ENCODE measurements at regions not wholly inside any gene's neighbourhood (a gene's known extent, or its start where the extent isn't known, plus 50 kb on each side); places are given as distances from the start of the nearest gene placed in this dataset.
"Not testable (repeated sequence)": the region's sequence is repeated elsewhere in the genome, so short reads cannot be mapped to it uniquely, and the experiment has no call there.

- Histone ChIP-seq H3K27me3 (replicated peaks; ENCODE audit: insufficient read depth, low read depth, low read length, poor library complexity) (no peaks in the 10 kb centered on the region), H3K36me3 (ENCODE audit: insufficient read depth, low read length, poor library complexity, severe bottlenecking) (no peaks in the 10 kb centered on the region), H3K4me1 (ENCODE audit: insufficient read depth, low read length, poor library complexity, severe bottlenecking) (peaks cover 10% of the 10 kb centered on the region), H3K4me3 (ENCODE audit: low read depth, low read length, poor library complexity, severe bottlenecking) (no peak overlapping the region), H3K9me3 (ENCODE audit: low read depth, low read length, poor library complexity, severe bottlenecking) (no peaks in the 10 kb centered on the region), H3K27ac (ENCODE audit: low read depth, low read length, poor library complexity, severe bottlenecking) (no peak overlapping the region)
- intact Hi-C loops (cut with micrococcal nuclease; ENCODE audit: unreplicated experiment): no loop called here
- ChIA-PET POLR2A (ENCODE audit: low non-redundant PET) (no interaction called here), CTCF (interaction anchor here (0.7 kb wide), 1 partner anchor 301 kb away, joined by 3 read pairs; no protein-coding TSS in a partner anchor)
- BruUV-seq (replicated peaks): no TSS peak
- no peak for DNase-seq (ENCODE audit: low spot score)
- TF ChIP-seq EZH2 (IDR thresholded peaks at IDR 0.05; ENCODE audit: borderline replicate concordance, low read depth, low read length, poor library complexity, severe bottlenecking) (no peak), CTCF (conservative IDR thresholded peaks at IDR 0.05; ENCODE audit: low read depth, low read length) (no peak)
Observed at GRCh38 chr9:81827616-81828296, 100.5 kb upstream of the SPATA31D4 start.

- Histone ChIP-seq H3K36me3 (ENCODE audit: insufficient read depth, low read length, poor library complexity, severe bottlenecking) (no peaks in the 10 kb centered on the region), H3K4me1 (ENCODE audit: insufficient read depth, low read length, poor library complexity, severe bottlenecking) (peaks cover 10% of the 10 kb centered on the region), H3K27ac (ENCODE audit: low read depth, low read length, poor library complexity, severe bottlenecking) (no peak overlapping the region), H3K9me3 (ENCODE audit: low read depth, low read length, poor library complexity, severe bottlenecking) (no peaks in the 10 kb centered on the region), H3K4me3 (ENCODE audit: low read depth, low read length, poor library complexity, severe bottlenecking) (no peak overlapping the region), H3K27me3 (replicated peaks; ENCODE audit: insufficient read depth, low read depth, low read length, poor library complexity) (no peaks in the 10 kb centered on the region)
- BruUV-seq (replicated peaks): no TSS peak
- ChIA-PET CTCF (no interaction called here), POLR2A (ENCODE audit: low non-redundant PET) (no interaction called here)
- no peak for DNase-seq (ENCODE audit: low spot score)
- TF ChIP-seq EZH2 (IDR thresholded peaks at IDR 0.05; ENCODE audit: borderline replicate concordance, low read depth, low read length, poor library complexity, severe bottlenecking) (no peak), CTCF (conservative IDR thresholded peaks at IDR 0.05; ENCODE audit: low read depth, low read length) (no peak)
- intact Hi-C loops (cut with micrococcal nuclease; ENCODE audit: unreplicated experiment): no loop called here
Observed at GRCh38 chr9:81829195-81829882, 98.9 kb upstream of the SPATA31D4 start.

- H3K27ac ChIP-seq (ENCODE audit: low read depth, low read length, poor library complexity, severe bottlenecking); DNase-seq (ENCODE audit: low spot score); H3K9me3 ChIP-seq (ENCODE audit: low read depth, low read length, poor library complexity, severe bottlenecking); H3K27me3 ChIP-seq (replicated peaks; ENCODE audit: insufficient read depth, low read depth, low read length, poor library complexity); intact Hi-C loops (cut with micrococcal nuclease; ENCODE audit: unreplicated experiment); H3K36me3 ChIP-seq (ENCODE audit: insufficient read depth, low read length, poor library complexity, severe bottlenecking); BruUV-seq (replicated peaks); POLR2A ChIA-PET (ENCODE audit: low non-redundant PET); H3K4me1 ChIP-seq (ENCODE audit: insufficient read depth, low read length, poor library complexity, severe bottlenecking); CTCF ChIA-PET; H3K4me3 ChIP-seq (ENCODE audit: low read depth, low read length, poor library complexity, severe bottlenecking): not testable (repeated sequence)
Observed at GRCh38 chr9:81830431-81830830, 97.8 kb upstream of the SPATA31D4 start.
